Immature natural killer cell (primary cell): ENCODE measurements at regions not wholly inside any gene's neighbourhood (a gene's known extent, or its start where the extent isn't known, plus 50 kb on each side); places are given as distances from the start of the nearest gene placed in this dataset.

ENCODE experiments used
- DNase-seq, 3 donors: peaks; one replicate each; pipeline ENCODE4 v3.0.0; 2022; ENCODE audit warnings: mixed read lengths in 1 of 3
- H3K27ac Mint-ChIP-seq, 6 donors: one replicate each; pipeline ENCODE4 v1.8.0; 2020; ENCODE audit warnings: mixed read lengths in 6 of 6, mild to moderate bottlenecking in 5 of 6, inconsistent platforms in 4 of 6, moderate library complexity in 3 of 6
- H3K27me3 Mint-ChIP-seq, 3 donors: one replicate each; pipeline ENCODE4 v1.8.0; 2020 to 2021; ENCODE audit warnings: low read depth in 3 of 3, mild to moderate bottlenecking in 3 of 3, mixed read lengths in 3 of 3, moderate library complexity in 3 of 3, inconsistent platforms in 1 of 3
- H3K36me3 Mint-ChIP-seq, 3 donors: one replicate each; pipeline ENCODE4 v1.8.0; 2020; ENCODE audit warnings: mixed read lengths in 3 of 3, inconsistent platforms in 2 of 3, mild to moderate bottlenecking in 2 of 3
- H3K4me1 Mint-ChIP-seq, 2 donors: one replicate each; pipeline ENCODE4 v1.8.0; 2020; ENCODE audit warnings: inconsistent platforms in 2 of 2, mild to moderate bottlenecking in 2 of 2, mixed read lengths in 2 of 2, moderate library complexity in 1 of 2
- H3K4me3 Mint-ChIP-seq, 5 donors: one replicate each; pipeline ENCODE4 v1.8.0; 2020; ENCODE audit warnings: mild to moderate bottlenecking in 5 of 5, mixed read lengths in 5 of 5, inconsistent platforms in 3 of 5, moderate library complexity in 3 of 5
- H3K9me3 Mint-ChIP-seq, 6 donors: one replicate each; pipeline ENCODE4 v1.8.0; 2020; ENCODE audit warnings: mild to moderate bottlenecking in 6 of 6, mixed read lengths in 6 of 6, inconsistent platforms in 4 of 6, moderate library complexity in 3 of 6

- Mint-ChIP-seq H3K4me1 (no peaks in the 10 kb centered on the region), H3K36me3 (no peaks in the 10 kb centered on the region), H3K27ac (no peak overlapping the region), H3K9me3 (no peaks in the 10 kb centered on the region), H3K27me3 (peaks cover 0 to 9% (median 2%) of the 10 kb centered on the region in 3 donors), H3K4me3 (no peak overlapping the region)
- no peak for DNase-seq
These were observed 173.7 kb upstream of the HNRNPA3 start for GRCh38 chr2:177038787-177039484.

DNA sequence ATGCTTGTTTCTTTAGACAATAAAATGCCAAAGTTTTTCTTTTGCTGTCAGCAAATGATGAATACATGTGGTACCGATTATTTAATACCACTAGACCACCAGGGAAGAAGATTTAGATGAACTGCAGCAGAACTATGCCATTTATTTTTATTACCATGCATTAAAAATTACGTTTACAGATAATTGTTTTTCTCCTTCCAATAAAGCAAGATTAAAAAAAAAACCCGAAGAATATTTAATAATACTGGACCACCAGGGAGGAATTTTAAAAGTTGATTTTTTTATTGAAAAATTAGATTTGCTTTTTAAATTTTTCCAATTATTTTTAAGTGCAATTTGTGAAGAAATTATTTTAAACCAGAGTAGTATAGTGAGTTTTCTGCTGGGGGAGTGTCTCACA, 170.3 kb upstream of the HNRNPA3 start:
- Mint-ChIP-seq H3K27me3 (peaks cover 0 to 6% (median 2%) of the 10 kb centered on the region in 3 donors), H3K4me1 (no peaks in the 10 kb centered on the region), H3K36me3 (no peaks in the 10 kb centered on the region), H3K4me3 (no peak overlapping the region), H3K9me3 (no peaks in the 10 kb centered on the region), H3K27ac (no peak overlapping the region)
- DNase-seq = no peak

GRCh38 chr2:177044671-177045070, 167.9 kb upstream of the HNRNPA3 start:
- H3K27me3 Mint-ChIP-seq = peaks cover 2 to 8% (median 3%) of the 10 kb centered on the region in 3 donors
- H3K9me3 Mint-ChIP-seq = no peaks in the 10 kb centered on the region
- H3K36me3 Mint-ChIP-seq = no peaks in the 10 kb centered on the region
- H3K4me3 Mint-ChIP-seq = no peak overlapping the region
- no peaks in the 10 kb centered on the region for H3K4me1 Mint-ChIP-seq
- DNase-seq = no peak
- H3K27ac Mint-ChIP-seq = no peak overlapping the region

GRCh38 chr2:177048981-177049380, 163.6 kb upstream of the HNRNPA3 start:
- Mint-ChIP-seq H3K4me1 (no peaks in the 10 kb centered on the region), H3K27ac (no peak overlapping the region), H3K27me3 (peaks cover 1 to 14% (median 4%) of the 10 kb centered on the region in 3 donors), H3K4me3 (no peak overlapping the region), H3K36me3 (no peaks in the 10 kb centered on the region), H3K9me3 (no peaks in the 10 kb centered on the region)
- no peak for DNase-seq

DNA sequence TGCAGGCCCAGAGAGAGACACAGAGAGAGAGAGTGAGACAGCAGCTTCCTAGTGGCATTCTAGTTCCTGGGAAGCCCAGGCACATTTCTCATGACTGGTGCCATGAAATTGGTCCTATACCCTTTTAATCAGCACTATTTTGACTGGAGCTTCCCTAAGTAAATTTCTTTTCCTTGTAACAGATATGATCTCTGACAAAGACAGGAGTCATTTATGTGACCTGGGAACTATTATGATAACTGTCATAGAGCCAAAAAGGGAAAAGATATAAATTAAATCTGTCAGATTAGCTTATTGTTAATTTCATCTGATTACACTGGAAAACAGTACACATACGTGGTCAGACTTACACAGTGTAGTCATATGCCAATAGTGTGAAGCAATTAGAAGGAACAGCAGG, 161.3 kb upstream of the HNRNPA3 start:
- Mint-ChIP-seq H3K4me3 (no peak overlapping the region), H3K27ac (no peak overlapping the region), H3K9me3 (no peaks in the 10 kb centered on the region), H3K4me1 (no peaks in the 10 kb centered on the region), H3K27me3 (peaks cover 1 to 11% (median 4%) of the 10 kb centered on the region in 3 donors), H3K36me3 (no peaks in the 10 kb centered on the region)
- no peak for DNase-seq

- H3K4me1 Mint-ChIP-seq = no peaks in the 10 kb centered on the region
- no peaks in the 10 kb centered on the region for H3K36me3 Mint-ChIP-seq
- no peak overlapping the region for H3K27ac Mint-ChIP-seq
- no peak for DNase-seq
- peaks cover 1 to 11% (median 4%) of the 10 kb centered on the region in 3 donors for H3K27me3 Mint-ChIP-seq
- no peaks in the 10 kb centered on the region for H3K9me3 Mint-ChIP-seq
- H3K4me3 Mint-ChIP-seq = no peak overlapping the region
These were observed 160.1 kb upstream of the HNRNPA3 start for GRCh38 chr2:177052471-177052870.

GRCh38 chr2:177053038-177053437, 159.6 kb upstream of the HNRNPA3 start:
- no peaks in the 10 kb centered on the region for H3K36me3 Mint-ChIP-seq
- no peak overlapping the region for H3K27ac Mint-ChIP-seq
- no peaks in the 10 kb centered on the region for H3K9me3 Mint-ChIP-seq
- no peak for DNase-seq
- no peak overlapping the region for H3K4me3 Mint-ChIP-seq
- H3K4me1 Mint-ChIP-seq = no peaks in the 10 kb centered on the region
- peaks cover 1 to 11% (median 4%) of the 10 kb centered on the region in 3 donors for H3K27me3 Mint-ChIP-seq

DNA sequence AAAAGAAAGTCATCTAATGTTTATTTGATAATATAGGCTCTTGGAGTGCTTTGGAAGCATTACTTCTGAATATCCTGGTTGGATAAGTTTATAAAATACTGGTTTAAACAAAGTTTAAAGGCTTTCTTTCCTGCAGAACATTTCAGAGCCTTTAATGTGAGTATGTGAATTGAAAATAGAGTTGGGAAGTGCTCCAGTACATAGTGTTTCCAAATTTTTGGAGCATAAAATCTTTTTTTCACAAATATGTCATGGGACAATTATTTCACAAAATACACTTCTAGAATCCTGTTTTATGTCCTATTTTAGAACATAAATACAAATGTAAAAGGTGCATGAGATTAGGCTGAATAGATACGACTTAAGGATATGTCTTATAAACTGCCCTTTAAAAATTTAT, 158.9 kb upstream of the HNRNPA3 start:
- DNase-seq = no peak
- H3K27me3 Mint-ChIP-seq = peaks cover 1 to 11% (median 4%) of the 10 kb centered on the region in 3 donors
- H3K27ac Mint-ChIP-seq = no peak overlapping the region
- no peaks in the 10 kb centered on the region for H3K9me3 Mint-ChIP-seq
- H3K4me3 Mint-ChIP-seq = no peak overlapping the region
- no peaks in the 10 kb centered on the region for H3K36me3 Mint-ChIP-seq
- no peaks in the 10 kb centered on the region for H3K4me1 Mint-ChIP-seq

- Mint-ChIP-seq H3K36me3 (no peaks in the 10 kb centered on the region), H3K9me3 (no peaks in the 10 kb centered on the region), H3K27ac (no peak overlapping the region), H3K4me3 (no peak overlapping the region), H3K4me1 (no peaks in the 10 kb centered on the region), H3K27me3 (peaks cover 0 to 4% (median 0%) of the 10 kb centered on the region in 3 donors)
- DNase-seq = no peak
These were observed 156.1 kb upstream of the HNRNPA3 start for GRCh38 chr2:177056481-177056929.

- no peaks in the 10 kb centered on the region for H3K27me3 Mint-ChIP-seq
- no peaks in the 10 kb centered on the region for H3K4me1 Mint-ChIP-seq
- H3K9me3 Mint-ChIP-seq = no peaks in the 10 kb centered on the region
- H3K36me3 Mint-ChIP-seq = no peaks in the 10 kb centered on the region
- H3K27ac Mint-ChIP-seq = no peak overlapping the region
- DNase-seq = no peak
- no peak overlapping the region for H3K4me3 Mint-ChIP-seq
These were observed 153.8 kb upstream of the HNRNPA3 start for GRCh38 chr2:177058747-177059146.

- Mint-ChIP-seq H3K4me3 (no peak overlapping the region), H3K27ac (no peak overlapping the region), H3K36me3 (no peaks in the 10 kb centered on the region), H3K27me3 (no peaks in the 10 kb centered on the region), H3K4me1 (no peaks in the 10 kb centered on the region), H3K9me3 (no peaks in the 10 kb centered on the region)
- DNase-seq = no peak
These were observed 153.3 kb upstream of the HNRNPA3 start for GRCh38 chr2:177059293-177059692.

DNA sequence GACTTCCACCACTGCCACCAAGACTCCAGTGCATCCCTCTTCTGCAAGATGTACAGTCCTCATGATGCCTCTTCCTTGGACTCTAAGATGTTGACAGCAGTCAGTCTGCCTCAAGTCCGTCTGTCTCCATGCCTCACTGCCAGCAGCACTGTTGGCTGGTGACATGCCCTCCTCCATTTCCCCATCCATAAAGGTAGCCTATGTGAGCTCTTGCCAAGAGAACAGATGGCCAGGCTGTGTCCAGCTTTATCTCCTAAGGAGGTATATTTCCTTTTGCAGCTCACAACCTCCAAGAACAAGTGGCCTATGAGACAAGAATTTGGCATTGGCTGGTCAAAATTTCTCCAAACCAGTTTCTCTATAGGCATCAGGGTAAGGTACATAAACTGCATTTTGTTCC, 149.3 kb upstream of the HNRNPA3 start:
- no peak overlapping the region for H3K4me3 Mint-ChIP-seq
- H3K27me3 Mint-ChIP-seq = peaks cover 0 to 2% (median 0%) of the 10 kb centered on the region in 3 donors
- DNase-seq = no peak

GRCh38 chr2:177064422-177064821, 148.2 kb upstream of the HNRNPA3 start:
- Mint-ChIP-seq H3K4me1 (no peaks in the 10 kb centered on the region), H3K27ac (no peak overlapping the region), H3K4me3 (no peak overlapping the region), H3K27me3 (peaks cover 0 to 5% (median 2%) of the 10 kb centered on the region in 3 donors), H3K9me3 (peaks cover 0 to 2% (median 0%) of the 10 kb centered on the region in 6 donors), H3K36me3 (peaks cover 0 to 5% (median 0%) of the 10 kb centered on the region in 3 donors)
- no peak for DNase-seq

More for the DNA sequence above, 149.3 kb upstream of the HNRNPA3 start:
- H3K27ac Mint-ChIP-seq = no peak overlapping the region
- peaks cover 0 to 2% (median 0%) of the 10 kb centered on the region in 6 donors for H3K9me3 Mint-ChIP-seq
- H3K4me1 Mint-ChIP-seq = no peaks in the 10 kb centered on the region
- H3K36me3 Mint-ChIP-seq = peaks cover 0 to 5% (median 0%) of the 10 kb centered on the region in 3 donors

DNA sequence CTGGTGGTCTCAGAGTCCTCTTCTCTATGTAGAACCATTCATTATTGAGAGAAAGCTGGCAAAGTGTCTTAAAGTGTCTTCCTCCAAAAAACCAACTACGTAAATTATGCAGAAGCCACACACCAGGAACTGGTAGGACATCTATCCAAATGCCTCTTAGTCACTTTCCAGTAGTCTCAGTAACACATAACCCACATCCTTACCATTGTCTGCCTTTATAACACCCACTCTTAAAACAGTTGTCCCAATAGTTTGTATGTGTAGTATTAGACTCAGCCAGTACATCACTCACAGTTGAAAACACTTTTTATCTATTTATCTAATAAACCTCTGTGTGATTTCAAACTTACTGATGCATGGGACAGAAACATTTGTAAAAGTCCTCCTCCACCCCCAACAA, 143.6 kb upstream of the HNRNPA3 start:
- Mint-ChIP-seq H3K4me1 (no peaks in the 10 kb centered on the region), H3K9me3 (peaks cover 0 to 2% (median 0%) of the 10 kb centered on the region in 6 donors), H3K36me3 (peaks cover 0 to 5% (median 0%) of the 10 kb centered on the region in 3 donors), H3K27ac (no peak overlapping the region), H3K27me3 (peaks cover 2 to 5% (median 2%) of the 10 kb centered on the region in 3 donors), H3K4me3 (no peak overlapping the region)
- no peak for DNase-seq

- Mint-ChIP-seq H3K4me1 (no peaks in the 10 kb centered on the region), H3K27me3 (peaks cover 2 to 5% (median 4%) of the 10 kb centered on the region in 3 donors), H3K9me3 (peaks cover 0 to under 1% (median 0%) of the 10 kb centered on the region in 6 donors), H3K36me3 (peaks cover 0 to under 1% (median 0%) of the 10 kb centered on the region in 3 donors), H3K4me3 (no peak overlapping the region), H3K27ac (no peak overlapping the region)
- DNase-seq = no peak
These were observed 140.5 kb upstream of the HNRNPA3 start for GRCh38 chr2:177072090-177072489.
